PC-9 (cell line): ENCODE measurements at regions not wholly inside any gene's neighbourhood (a gene's known extent, or its start where the extent isn't known, plus 50 kb on each side); places are given as distances from the start of the nearest gene placed in this dataset.

Experiments
- BruUV-seq: library from RNA; stranded (reverse); fragments of 400-500 nt; replicated peaks from 2 replicates; lab custom pipeline; 2021; lab: Mats Ljungman, UMichigan
- CTCF ChIA-PET: fragments of 300-600 bp; sonication (Branson Sonifier 250); formaldehyde crosslinking; loops from one replicate; lab custom pipeline; 2022; ENCODE audit warnings: antibody characterized with exemption; lab: Charles Lee
- POLR2A ChIA-PET: fragments of 300-600 bp; sonication (Branson Sonifier 250); formaldehyde crosslinking; loops from one replicate; lab custom pipeline; 2022; ENCODE audit warnings: antibody characterized with exemption; ENCODE audit not compliant: unreplicated experiment; lab: Charles Lee
- DNase-seq, 2 experiments: peaks; one replicate each; pipeline versions ENCODE4 v3.0.0 to v3.0.0-alpha.2; 2015 to 2022; ENCODE audit warnings: mixed read lengths in 1 of 2
- H2AFZ ChIP-seq: fragments of 200-600 bp; sonication (generic); 2 replicates; pipeline ENCODE4 v1.8.1; 2017; ENCODE audit warnings: antibody characterized with exemption
- H3F3A ChIP-seq: fragments of 200-600 bp; sonication (generic); 2 replicates; pipeline ENCODE4 v1.8.1; 2017; ENCODE audit warnings: antibody characterized with exemption, mild to moderate bottlenecking, low read depth; ENCODE audit not compliant: insufficient read depth
- H3K27ac ChIP-seq: fragments of 200-600 bp; sonication (generic); 2 replicates; pipeline ENCODE4 v1.6.1; 2016; ENCODE audit warnings: mixed run types
- H3K27me3 ChIP-seq: fragments of 200-600 bp; sonication (generic); 2 replicates; pipeline ENCODE4 v1.6.1; 2016; ENCODE audit warnings: low read depth, mixed run types; ENCODE audit not compliant: insufficient read depth
- H3K36me3 ChIP-seq: fragments of 200-600 bp; sonication (generic); 2 replicates; pipeline ENCODE4 v1.6.1; 2016; ENCODE audit warnings: low read depth, mixed run types
- H3K4me1 ChIP-seq: fragments of 200-600 bp; sonication (generic); replicated peaks from 2 replicates; pipeline ENCODE4 v1.6.1; 2016; ENCODE audit warnings: mixed run types; ENCODE audit not compliant: insufficient read depth
- H3K4me2 ChIP-seq: fragments of 200-600 bp; sonication (generic); 2 replicates; pipeline ENCODE4 v1.6.1; 2017; ENCODE audit warnings: mixed run types
- H3K4me3 ChIP-seq: fragments of 200-600 bp; sonication (generic); 2 replicates; pipeline ENCODE4 v1.6.1; 2016; ENCODE audit warnings: mixed run types
- H3K79me2 ChIP-seq: fragments of 200-600 bp; sonication (generic); 2 replicates; pipeline ENCODE4 v1.6.1; 2017; ENCODE audit warnings: low read depth, mixed run types
- H3K9me2 ChIP-seq: fragments of 200-600 bp; sonication (generic); 2 replicates; pipeline ENCODE4 v1.8.1; 2017; ENCODE audit warnings: mild to moderate bottlenecking; ENCODE audit not compliant: insufficient read depth
- H3K9me3 ChIP-seq: fragments of 200-600 bp; sonication (generic); 2 replicates; pipeline ENCODE4 v1.8.1; 2016; ENCODE audit warnings: low read depth; ENCODE audit not compliant: insufficient read depth
- H4K20me1 ChIP-seq: fragments of 200-600 bp; sonication (generic); 2 replicates; pipeline ENCODE4 v1.8.1; 2017; ENCODE audit not compliant: insufficient read depth
- EZH2 ChIP-seq: fragments of 200-600 bp; sonication (generic); IDR thresholded peaks from 2 replicates; pipeline ENCODE4 v1.8.0; 2017; ENCODE audit warnings: antibody characterized with exemption, low read depth
- intact Hi-C: fragments of 100-400 bp; cut with micrococcal nuclease; formaldehyde crosslinking; loops from one replicate; pipeline ENCODE4 v1.10.0; 2022; ENCODE audit not compliant: unreplicated experiment
- TF ChIP-seq, protein P1 (sequence below): fragments of 200-600 bp; sonication (generic); conservative IDR thresholded peaks from 2 replicates; pipeline ENCODE4 v1.6.1; 2017; ENCODE audit warnings: mixed run types, antibody characterized with exemption, mild to moderate bottlenecking, moderate library complexity

DNA sequence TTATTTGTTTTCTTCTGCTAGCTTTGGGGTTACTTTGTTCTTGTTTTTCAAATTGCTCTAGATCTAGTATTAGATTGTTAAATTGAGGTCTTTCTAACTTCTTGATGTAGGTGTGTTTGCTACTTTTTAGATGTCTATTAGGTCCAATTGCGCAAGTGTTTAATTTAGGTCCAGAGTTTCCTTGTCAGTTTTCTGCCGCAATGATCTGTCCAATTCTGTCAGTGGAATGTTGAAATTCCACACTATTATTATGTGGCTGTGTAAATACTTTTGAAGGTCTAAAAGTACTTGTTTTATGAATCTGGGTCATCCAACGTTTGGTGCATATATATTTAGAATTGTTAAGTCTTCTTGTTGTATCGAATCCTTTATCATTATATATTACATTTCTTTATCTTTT is 324.4 kb upstream of the SGO1 start:
- TF ChIP-seq, protein P1, sequence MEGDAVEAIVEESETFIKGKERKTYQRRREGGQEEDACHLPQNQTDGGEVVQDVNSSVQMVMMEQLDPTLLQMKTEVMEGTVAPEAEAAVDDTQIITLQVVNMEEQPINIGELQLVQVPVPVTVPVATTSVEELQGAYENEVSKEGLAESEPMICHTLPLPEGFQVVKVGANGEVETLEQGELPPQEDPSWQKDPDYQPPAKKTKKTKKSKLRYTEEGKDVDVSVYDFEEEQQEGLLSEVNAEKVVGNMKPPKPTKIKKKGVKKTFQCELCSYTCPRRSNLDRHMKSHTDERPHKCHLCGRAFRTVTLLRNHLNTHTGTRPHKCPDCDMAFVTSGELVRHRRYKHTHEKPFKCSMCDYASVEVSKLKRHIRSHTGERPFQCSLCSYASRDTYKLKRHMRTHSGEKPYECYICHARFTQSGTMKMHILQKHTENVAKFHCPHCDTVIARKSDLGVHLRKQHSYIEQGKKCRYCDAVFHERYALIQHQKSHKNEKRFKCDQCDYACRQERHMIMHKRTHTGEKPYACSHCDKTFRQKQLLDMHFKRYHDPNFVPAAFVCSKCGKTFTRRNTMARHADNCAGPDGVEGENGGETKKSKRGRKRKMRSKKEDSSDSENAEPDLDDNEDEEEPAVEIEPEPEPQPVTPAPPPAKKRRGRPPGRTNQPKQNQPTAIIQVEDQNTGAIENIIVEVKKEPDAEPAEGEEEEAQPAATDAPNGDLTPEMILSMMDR = no peak
- TF ChIP-seq EZH2 = no peak
- Histone ChIP-seq H4K20me1 (no peaks in the 10 kb centered on the region), H3K79me2 (no peaks in the 10 kb centered on the region), H3K4me3 (no peak overlapping the region), H3K36me3 (no peaks in the 10 kb centered on the region), H2AFZ (no peak overlapping the region), H3K9me3 (no peaks in the 10 kb centered on the region), H3K27ac (no peak overlapping the region), H3K4me1 (no peaks in the 10 kb centered on the region), H3F3A (no peaks in the 10 kb centered on the region), H3K27me3 (no peaks in the 10 kb centered on the region), H3K9me2 (no peaks in the 10 kb centered on the region), H3K4me2 (no peak overlapping the region)
- intact Hi-C loops = loop anchor here (5.0 to 10.0 kb wide), 4 partner anchors 168 to 1382 kb away; no protein-coding TSS in a partner anchor
- ChIA-PET CTCF (no interaction called here), POLR2A (no interaction called here)
- BruUV-seq = no TSS peak
- DNase-seq = no peak

DNA sequence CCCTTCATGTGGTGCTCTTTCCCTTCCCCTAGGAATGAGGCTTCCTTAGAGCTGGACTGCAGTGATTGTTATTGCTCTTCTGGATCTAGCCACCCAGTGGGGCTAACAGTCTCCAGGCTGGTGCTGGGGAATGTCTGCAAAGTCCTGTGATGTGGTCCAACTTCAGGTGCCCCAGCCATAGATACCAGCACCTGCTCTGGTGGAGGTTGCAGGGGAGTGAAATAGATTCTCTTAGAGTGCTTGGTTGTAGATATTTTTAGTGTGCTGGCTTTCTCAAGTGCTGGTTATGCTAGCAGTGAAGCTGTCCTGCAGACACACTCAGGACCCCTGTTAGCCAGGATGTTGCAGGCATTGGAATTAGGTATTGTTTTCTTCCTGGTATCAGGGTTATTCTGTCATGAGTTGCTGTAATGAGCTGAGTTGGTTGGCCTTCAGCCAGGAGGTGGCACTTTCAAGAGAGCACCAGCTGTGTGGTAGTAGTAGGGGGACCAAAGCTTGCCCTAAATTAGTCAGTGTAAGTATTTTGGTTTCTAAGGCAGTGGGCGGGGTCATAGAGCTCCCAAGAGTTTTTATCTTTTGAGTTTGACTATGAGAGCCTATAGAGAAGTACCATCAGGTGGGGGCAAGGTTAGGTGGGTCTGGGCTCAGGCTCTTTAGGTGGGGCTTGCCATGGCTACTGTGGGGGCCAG is 317.5 kb upstream of the SGO1 start:
- H2AFZ ChIP-seq = no peak overlapping the region
- H3K36me3 ChIP-seq = no peaks in the 10 kb centered on the region
- no TSS peak for BruUV-seq
- H3K9me3 ChIP-seq = no peaks in the 10 kb centered on the region
- no peaks in the 10 kb centered on the region for H3K9me2 ChIP-seq
- no peaks in the 10 kb centered on the region for H3K79me2 ChIP-seq
- no peak overlapping the region for H3K4me2 ChIP-seq
- H3K27ac ChIP-seq = no peak overlapping the region
- ChIA-PET POLR2A (no interaction called here), CTCF (no interaction called here)
- H3F3A ChIP-seq = no peaks in the 10 kb centered on the region
- intact Hi-C loops = no loop called here
- TF ChIP-seq EZH2 = no peak
- TF ChIP-seq, protein P1 = no peak
- no peaks in the 10 kb centered on the region for H4K20me1 ChIP-seq
- H3K4me3 ChIP-seq = no peak overlapping the region
- no peaks in the 10 kb centered on the region for H3K4me1 ChIP-seq
- no peaks in the 10 kb centered on the region for H3K27me3 ChIP-seq
- DNase-seq = no peak

DNA sequence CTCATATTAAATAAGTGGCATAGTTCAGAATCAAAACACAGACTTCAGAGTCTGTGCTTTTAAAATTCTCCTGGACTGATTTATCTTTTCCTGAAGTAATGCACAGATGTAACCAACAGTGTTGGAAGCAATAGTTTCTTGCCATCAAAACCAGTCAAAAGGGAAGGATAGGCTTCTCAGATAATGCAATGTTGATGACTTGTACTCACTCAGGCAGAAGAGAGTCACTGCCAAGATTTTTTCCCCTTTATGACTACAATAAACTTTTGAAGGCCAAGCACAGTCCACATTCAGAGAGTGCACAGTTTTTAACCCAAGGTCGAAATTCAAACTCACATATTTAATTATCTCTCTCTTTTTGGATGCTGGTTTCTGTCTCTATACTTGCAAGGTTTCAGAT is 305.0 kb upstream of the SGO1 start:
- Histone ChIP-seq H3K79me2 (no peaks in the 10 kb centered on the region), H3K9me2 (no peaks in the 10 kb centered on the region), H3K4me3 (no peak overlapping the region), H3K9me3 (no peaks in the 10 kb centered on the region), H3K4me2 (no peak overlapping the region), H3K4me1 (no peaks in the 10 kb centered on the region), H3F3A (no peaks in the 10 kb centered on the region), H3K36me3 (no peaks in the 10 kb centered on the region), H3K27ac (no peak overlapping the region), H3K27me3 (no peaks in the 10 kb centered on the region), H4K20me1 (no peaks in the 10 kb centered on the region), H2AFZ (no peak overlapping the region)
- no peak for TF ChIP-seq EZH2
- TF ChIP-seq, protein P1 = no peak
- ChIA-PET CTCF (no interaction called here), POLR2A (no interaction called here)
- no TSS peak for BruUV-seq
- DNase-seq = no peak
- intact Hi-C loops = no loop called here
